ENCODE measurements at regions not wholly inside any gene's neighbourhood (a gene's known extent, or its start where the extent isn't known, plus 50 kb on each side); places are given as distances from the start of the nearest gene placed in this dataset.

DNA sequence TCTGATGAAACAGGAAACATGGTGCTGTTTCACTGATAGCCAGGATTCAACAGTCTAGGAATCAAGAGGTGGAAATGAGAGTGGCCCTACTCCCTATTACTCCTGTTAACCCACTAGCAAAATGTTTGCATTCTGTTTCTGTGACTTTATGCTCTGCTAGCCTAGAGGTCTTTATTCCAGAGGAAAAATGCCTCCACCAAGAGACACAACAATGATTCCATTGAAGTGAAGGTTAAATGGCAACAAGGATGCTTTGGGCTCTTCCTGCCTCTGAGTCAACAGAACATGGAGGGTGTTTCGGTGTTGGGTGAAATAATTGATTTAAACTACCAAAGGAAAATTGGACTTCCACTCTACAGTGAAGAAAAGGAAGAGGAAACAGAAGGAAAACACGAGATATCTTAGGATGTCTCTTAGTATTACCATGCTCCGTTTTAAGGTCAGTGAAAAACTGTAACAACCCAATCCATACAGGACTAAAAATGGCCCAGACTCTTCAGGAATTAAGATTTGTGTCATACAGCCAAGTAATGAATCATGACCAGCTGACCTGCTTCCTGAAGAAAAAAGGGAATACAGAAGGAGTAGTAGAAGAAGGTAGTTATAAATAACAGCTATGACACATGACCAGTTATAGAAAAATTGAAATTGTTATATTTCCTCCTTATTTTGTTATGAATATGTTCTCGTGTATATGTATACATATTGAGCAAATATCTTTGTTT is 1237.8 kb downstream of the NCAM2 start:
- no peak for DNase-seq
- no peaks in the 10 kb centered on the region for H3K36me3 Mint-ChIP-seq
- no peaks in the 10 kb centered on the region for H3K27me3 Mint-ChIP-seq
- H3K9me3 Mint-ChIP-seq = peaks cover 19% of the 10 kb centered on the region
- ChIA-PET CTCF (no interaction called here), POLR2A (no interaction called here)
- H3K27ac Mint-ChIP-seq = no peak overlapping the region
- H3K4me3 Mint-ChIP-seq = no peak overlapping the region
- intact Hi-C loops (cut with micrococcal nuclease) = no loop called here
- H3K4me1 Mint-ChIP-seq (ENCODE audit: low read depth) = no peaks in the 10 kb centered on the region

DNA sequence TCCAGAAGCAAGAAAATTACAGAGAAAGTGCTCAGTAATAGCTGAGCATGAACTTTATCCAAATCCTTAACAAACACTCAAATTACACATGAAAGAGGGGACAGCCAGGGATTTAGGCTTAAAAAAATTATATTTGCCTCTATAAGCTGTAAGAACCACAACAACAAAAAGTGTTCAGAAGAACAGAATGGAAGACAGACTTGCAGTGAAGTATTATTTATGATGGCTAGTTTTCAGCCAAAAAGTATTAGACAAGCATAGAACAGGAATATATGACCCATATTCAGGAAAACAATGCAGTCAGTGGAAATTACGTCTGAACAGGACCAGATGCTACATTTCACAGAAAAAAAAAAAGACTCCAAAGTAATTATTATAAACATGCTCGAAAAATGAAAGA is 1246.3 kb downstream of the NCAM2 start:
- H3K4me1 Mint-ChIP-seq (ENCODE audit: low read depth) = no peaks in the 10 kb centered on the region
- H3K36me3 Mint-ChIP-seq = no peaks in the 10 kb centered on the region
- peaks cover 2% of the 10 kb centered on the region for H3K9me3 Mint-ChIP-seq
- no peak for DNase-seq
- H3K27ac Mint-ChIP-seq = no peak overlapping the region
- H3K27me3 Mint-ChIP-seq = no peaks in the 10 kb centered on the region
- ChIA-PET POLR2A (no interaction called here), CTCF (no interaction called here)
- intact Hi-C loops (cut with micrococcal nuclease) = no loop called here
- no peak overlapping the region for H3K4me3 Mint-ChIP-seq

- no peaks in the 10 kb centered on the region for H3K4me1 Mint-ChIP-seq (ENCODE audit: low read depth)
- no peaks in the 10 kb centered on the region for H3K36me3 Mint-ChIP-seq
- H3K4me3 Mint-ChIP-seq = no peak overlapping the region
- DNase-seq = no peak
- no peak overlapping the region for H3K27ac Mint-ChIP-seq
- peaks cover 13% of the 10 kb centered on the region for H3K9me3 Mint-ChIP-seq
- intact Hi-C loops (cut with micrococcal nuclease) = no loop called here
- ChIA-PET CTCF (no interaction called here), POLR2A (no interaction called here)
- H3K27me3 Mint-ChIP-seq = no peaks in the 10 kb centered on the region
Measured at GRCh38 chr21:22250355-22250754, 1252.1 kb downstream of the NCAM2 start.

GRCh38 chr21:22253761-22254160 is 1255.6 kb downstream of the NCAM2 start:
- CTCF ChIA-PET = no interaction called here
- Mint-ChIP-seq H3K4me3 (no peak overlapping the region), H3K36me3 (no peaks in the 10 kb centered on the region), H3K27me3 (no peaks in the 10 kb centered on the region), H3K9me3 (peaks cover 11% of the 10 kb centered on the region), H3K4me1 (ENCODE audit: low read depth) (no peaks in the 10 kb centered on the region), H3K27ac (no peak overlapping the region)
- no peak for DNase-seq
- intact Hi-C loops (cut with micrococcal nuclease) = no loop called here
- POLR2A ChIA-PET = no interaction called here

DNA sequence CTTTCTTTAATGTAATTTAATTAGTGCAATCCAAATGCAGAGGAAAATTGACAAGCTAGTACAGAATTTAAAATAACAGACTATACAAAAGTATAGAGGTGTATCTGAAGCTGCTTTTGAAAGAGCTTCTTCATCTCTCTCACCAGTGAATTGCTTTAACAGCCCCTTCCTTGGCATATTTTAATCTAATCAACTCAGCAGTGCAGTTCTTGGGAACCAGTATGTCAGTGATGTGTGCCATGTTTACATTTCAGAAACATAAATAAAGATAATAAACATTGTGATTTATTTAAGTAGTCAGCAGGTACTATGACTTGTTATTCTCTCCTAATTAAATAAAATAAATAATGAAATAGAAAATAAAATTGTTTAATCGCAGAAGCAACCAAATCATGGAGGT is 1260.6 kb downstream of the NCAM2 start:
- POLR2A ChIA-PET = no interaction called here
- intact Hi-C loops (cut with micrococcal nuclease) = no loop called here
- Mint-ChIP-seq H3K4me3 (no peak overlapping the region), H3K27me3 (no peaks in the 10 kb centered on the region), H3K36me3 (no peaks in the 10 kb centered on the region), H3K9me3 (no peaks in the 10 kb centered on the region), H3K27ac (no peak overlapping the region), H3K4me1 (ENCODE audit: low read depth) (no peaks in the 10 kb centered on the region)
- CTCF ChIA-PET = no interaction called here
- no peak for DNase-seq

DNA sequence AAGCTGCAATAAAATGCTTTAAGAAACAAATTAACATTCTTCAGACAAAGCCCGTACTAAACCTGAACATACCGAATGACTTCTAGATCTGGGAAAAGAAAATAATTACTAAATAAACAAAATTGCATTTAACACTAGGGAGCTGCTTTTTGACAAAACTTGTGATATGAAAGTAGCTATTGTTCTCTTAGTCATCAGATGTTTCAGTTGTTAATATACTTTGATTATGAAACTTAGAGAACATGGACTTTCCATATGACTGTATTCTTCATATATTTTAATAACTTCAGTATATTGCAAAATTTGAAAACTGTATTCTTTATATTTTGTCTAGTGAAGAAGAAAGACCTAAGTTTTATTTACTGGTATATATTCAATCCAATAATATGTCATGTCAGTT is 1262.1 kb downstream of the NCAM2 start:
- Mint-ChIP-seq H3K27ac (no peak overlapping the region), H3K27me3 (no peaks in the 10 kb centered on the region), H3K4me3 (no peak overlapping the region), H3K36me3 (no peaks in the 10 kb centered on the region), H3K9me3 (no peaks in the 10 kb centered on the region), H3K4me1 (ENCODE audit: low read depth) (no peaks in the 10 kb centered on the region)
- DNase-seq = no peak
- intact Hi-C loops (cut with micrococcal nuclease) = no loop called here
- ChIA-PET CTCF (no interaction called here), POLR2A (no interaction called here)

DNA sequence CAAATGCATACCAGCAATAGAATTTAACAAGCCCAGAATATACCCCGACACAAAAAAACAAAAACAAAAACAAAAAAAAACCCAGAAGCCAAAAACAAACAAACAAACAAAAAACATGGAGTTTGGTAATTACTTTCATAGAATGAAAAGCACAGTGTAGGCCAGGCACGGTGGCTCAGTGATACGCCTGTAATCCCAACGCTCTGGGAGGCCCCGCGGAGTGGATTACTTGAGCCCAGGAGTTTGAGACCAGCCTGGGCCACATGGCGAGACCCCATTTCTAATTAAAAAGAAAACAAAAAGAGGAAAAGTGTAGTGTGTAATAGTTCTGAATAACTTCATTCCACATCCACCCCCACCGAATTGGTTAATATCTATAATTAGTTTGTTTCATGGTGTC is 1265.7 kb downstream of the NCAM2 start:
- CTCF ChIA-PET = no interaction called here
- no peak for DNase-seq
- intact Hi-C loops (cut with micrococcal nuclease) = no loop called here
- H3K4me3 Mint-ChIP-seq = no peak overlapping the region
- H3K4me1 Mint-ChIP-seq (ENCODE audit: low read depth) = no peaks in the 10 kb centered on the region
- no peaks in the 10 kb centered on the region for H3K27me3 Mint-ChIP-seq
- H3K36me3 Mint-ChIP-seq = no peaks in the 10 kb centered on the region
- POLR2A ChIA-PET = no interaction called here
- no peak overlapping the region for H3K27ac Mint-ChIP-seq
- H3K9me3 Mint-ChIP-seq = no peaks in the 10 kb centered on the region

GRCh38 chr21:22277341-22277740 is 1279.1 kb downstream of the NCAM2 start:
- no peak for DNase-seq
- ChIA-PET CTCF (interaction anchor here (0.6 kb wide), 1 partner anchor 267 kb away, joined by 3 read pairs; no protein-coding TSS in a partner anchor), POLR2A (no interaction called here)
- intact Hi-C loops (cut with micrococcal nuclease) = no loop called here
- Mint-ChIP-seq H3K27ac (no peak overlapping the region), H3K36me3 (no peaks in the 10 kb centered on the region), H3K27me3 (no peaks in the 10 kb centered on the region), H3K9me3 (peaks cover 6% of the 10 kb centered on the region), H3K4me3 (no peak overlapping the region), H3K4me1 (ENCODE audit: low read depth) (no peaks in the 10 kb centered on the region)

- H3K36me3 Mint-ChIP-seq = no peaks in the 10 kb centered on the region
- H3K4me3 Mint-ChIP-seq = no peak overlapping the region
Measured at GRCh38 chr21:22278366-22278765, 1280.2 kb downstream of the NCAM2 start.

GRCh38 chr21:22280851-22281250 is 1282.6 kb downstream of the NCAM2 start:
- H3K4me3 Mint-ChIP-seq = no peak overlapping the region
- POLR2A ChIA-PET = no interaction called here
- no peaks in the 10 kb centered on the region for H3K4me1 Mint-ChIP-seq (ENCODE audit: low read depth)
- H3K27me3 Mint-ChIP-seq = no peaks in the 10 kb centered on the region
- H3K36me3 Mint-ChIP-seq = no peaks in the 10 kb centered on the region
- peaks cover 6% of the 10 kb centered on the region for H3K9me3 Mint-ChIP-seq
- no peak for DNase-seq
- H3K27ac Mint-ChIP-seq = no peak overlapping the region
- CTCF ChIA-PET = no interaction called here
- intact Hi-C loops (cut with micrococcal nuclease) = no loop called here

More at GRCh38 chr21:22278366-22278765, 1280.2 kb downstream of the NCAM2 start:
- no peak for DNase-seq
- peaks cover 8% of the 10 kb centered on the region for H3K9me3 Mint-ChIP-seq
- CTCF ChIA-PET = no interaction called here
- intact Hi-C loops (cut with micrococcal nuclease) = no loop called here
- no peaks in the 10 kb centered on the region for H3K27me3 Mint-ChIP-seq
- H3K27ac Mint-ChIP-seq = no peak overlapping the region
- POLR2A ChIA-PET = no interaction called here
- H3K4me1 Mint-ChIP-seq (ENCODE audit: low read depth) = no peaks in the 10 kb centered on the region

GRCh38 chr21:22288885-22289499 is 1290.8 kb downstream of the NCAM2 start:
- ChIA-PET POLR2A (no interaction called here), CTCF (no interaction called here)
- peaks cover 11% of the 10 kb centered on the region for H3K9me3 Mint-ChIP-seq
- intact Hi-C loops (cut with micrococcal nuclease) = no loop called here
- no peak for DNase-seq
- no peak overlapping the region for H3K27ac Mint-ChIP-seq
- H3K4me3 Mint-ChIP-seq = no peak overlapping the region
- H3K4me1 Mint-ChIP-seq (ENCODE audit: low read depth) = no peaks in the 10 kb centered on the region
- no peaks in the 10 kb centered on the region for H3K27me3 Mint-ChIP-seq
- H3K36me3 Mint-ChIP-seq = no peaks in the 10 kb centered on the region

GRCh38 chr21:22292144-22292543 is 1293.9 kb downstream of the NCAM2 start:
- no peaks in the 10 kb centered on the region for H3K4me1 Mint-ChIP-seq (ENCODE audit: low read depth)
- ChIA-PET CTCF (no interaction called here), POLR2A (no interaction called here)
- H3K4me3 Mint-ChIP-seq = no peak overlapping the region
- no peaks in the 10 kb centered on the region for H3K9me3 Mint-ChIP-seq
- intact Hi-C loops (cut with micrococcal nuclease) = no loop called here
- H3K27me3 Mint-ChIP-seq = no peaks in the 10 kb centered on the region
- DNase-seq = no peak
- H3K27ac Mint-ChIP-seq = no peak overlapping the region
- H3K36me3 Mint-ChIP-seq = no peaks in the 10 kb centered on the region

DNA sequence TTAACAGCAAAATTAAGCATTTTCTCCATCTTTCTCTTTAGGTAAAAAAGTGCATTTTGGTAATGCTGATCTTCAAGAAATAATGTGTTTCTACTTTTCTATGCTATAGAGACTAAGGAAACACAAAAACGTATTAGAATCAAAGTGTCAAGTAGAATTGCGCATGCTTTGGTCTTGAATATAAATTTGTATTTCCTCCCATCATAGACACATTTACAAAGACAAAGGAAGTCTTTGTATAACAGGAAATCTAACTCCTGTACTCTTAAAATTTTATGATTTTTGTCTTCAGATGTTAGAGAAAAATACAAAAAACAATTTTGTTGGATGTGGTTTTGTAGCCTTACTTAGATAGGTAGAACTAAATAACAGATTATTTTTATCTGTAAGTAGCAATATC is 1299.4 kb downstream of the NCAM2 start:
- no peak for DNase-seq
- ChIA-PET CTCF (no interaction called here), POLR2A (no interaction called here)
- H3K4me3 Mint-ChIP-seq = no peak overlapping the region
- H3K4me1 Mint-ChIP-seq (ENCODE audit: low read depth) = no peaks in the 10 kb centered on the region
- H3K9me3 Mint-ChIP-seq = peaks cover 5% of the 10 kb centered on the region
- H3K36me3 Mint-ChIP-seq = no peaks in the 10 kb centered on the region
- intact Hi-C loops (cut with micrococcal nuclease) = no loop called here
- H3K27me3 Mint-ChIP-seq = no peaks in the 10 kb centered on the region
- H3K27ac Mint-ChIP-seq = no peak overlapping the region

Measured in activated CD4-positive, alpha-beta memory T cell treated with anti-CD3 and anti-CD28 coated beads for 36 hours (primary cell).